Stimulated activated naive CD8-positive, alpha-beta T cell treated with anti-CD3 and anti-CD28 coated beads, Interleukin-15, Interleukin-2, amounts not matched to agents 100 U/mL and 50 U/mL, for 24 hours (primary cell): ENCODE measurements at regions not wholly inside any gene's neighbourhood (a gene's known extent, or its start where the extent isn't known, plus 50 kb on each side); places are given as distances from the start of the nearest gene placed in this dataset.

ENCODE experiments used
- ATAC-seq: fragments of 150-1000 bp; cut with Tn5 transposase; one replicate; pipeline ENCODE4 v1.10.0; 2021
- DNase-seq: peaks from one replicate; pipeline ENCODE4 v3.0.0; 2021

DNA sequence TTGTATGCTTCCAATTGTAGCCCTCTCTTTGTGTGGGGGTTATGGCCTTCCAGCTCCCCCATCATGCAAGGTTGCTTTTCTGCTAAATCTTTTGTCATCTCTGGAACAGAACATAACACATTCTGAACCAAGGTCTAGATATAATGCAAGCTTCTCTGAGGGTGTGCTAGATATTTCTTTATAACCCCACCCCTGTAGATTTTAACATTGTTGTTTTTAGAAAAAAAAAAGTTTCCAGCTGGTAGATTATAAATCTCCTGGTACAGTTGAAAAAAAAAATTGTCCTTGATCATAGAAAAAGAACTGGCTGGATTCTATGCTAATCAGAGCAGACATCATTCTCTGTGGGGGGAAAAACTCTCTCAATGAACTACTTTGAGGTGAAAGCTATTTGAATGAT, 363.3 kb downstream of the METTL15 start:
- DNase-seq (no peak), ATAC-seq (no peak)

- ATAC-seq = no peak
- DNase-seq = no peak
Measured at GRCh38 chr11:28470180-28470579, 362.0 kb downstream of the METTL15 start.

GRCh38 chr11:28466506-28466905, 358.3 kb downstream of the METTL15 start:
- DNase-seq (no peak), ATAC-seq (no peak)

DNA sequence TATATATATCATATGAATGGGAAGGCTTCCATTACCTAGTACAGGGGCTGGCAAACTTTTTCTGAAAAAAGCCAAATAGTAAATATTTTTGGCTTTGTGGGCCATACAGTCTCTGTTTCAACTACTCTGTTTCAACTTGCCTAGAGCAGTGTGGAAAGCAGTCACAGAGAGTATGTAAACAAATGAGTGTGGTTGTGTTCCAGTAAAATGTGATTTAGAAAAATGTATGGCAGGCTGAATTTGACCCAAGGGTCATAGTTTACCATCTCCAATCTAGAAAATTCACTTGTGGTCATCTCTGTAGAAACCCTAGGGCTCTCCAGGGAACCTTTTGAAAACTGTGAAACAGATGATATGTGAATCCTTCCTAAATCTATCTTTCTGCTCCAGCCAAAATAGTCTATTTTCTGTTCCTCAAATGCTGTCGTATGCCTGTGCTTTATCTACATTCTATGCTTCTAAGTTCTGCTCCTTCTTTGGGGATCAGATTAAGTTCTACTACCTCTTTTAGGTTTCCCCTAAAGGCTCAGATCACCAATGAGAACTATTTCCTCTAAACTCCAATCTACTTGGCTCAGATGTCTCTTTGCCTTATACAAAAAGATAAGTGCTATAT, 356.2 kb downstream of the METTL15 start:
- ATAC-seq (no peak), DNase-seq (no peak)

GRCh38 chr11:28463826-28464225, 355.6 kb downstream of the METTL15 start:
- ATAC-seq (no peak), DNase-seq (no peak)

DNA sequence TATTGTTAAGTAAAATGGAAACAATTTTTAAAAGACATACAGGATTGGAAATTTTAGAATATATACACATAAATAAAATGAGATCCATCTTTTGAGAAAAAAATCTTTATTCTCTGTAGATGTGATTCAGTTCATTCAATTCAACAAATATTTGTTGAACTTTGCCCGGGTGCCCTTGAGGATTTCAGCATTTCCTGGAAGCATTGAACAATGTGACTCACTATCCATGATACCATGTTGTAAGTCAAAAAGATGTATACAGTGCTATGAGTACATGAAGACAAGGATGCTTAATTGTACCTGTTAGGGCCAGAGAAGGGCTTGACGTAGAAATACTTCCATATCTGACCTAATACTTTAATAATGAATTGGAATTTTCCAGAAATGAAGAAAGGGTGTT, 353.7 kb downstream of the METTL15 start:
- ATAC-seq (no peak), DNase-seq (no peak)

- DNase-seq (no peak), ATAC-seq (no peak)
Measured at GRCh38 chr11:28461338-28461737, 353.1 kb downstream of the METTL15 start.

GRCh38 chr11:28460348-28460747, 352.2 kb downstream of the METTL15 start:
- no peak for DNase-seq
- no peak for ATAC-seq

GRCh38 chr11:28459912-28460311, 351.7 kb downstream of the METTL15 start:
- DNase-seq (no peak), ATAC-seq (no peak)

DNA sequence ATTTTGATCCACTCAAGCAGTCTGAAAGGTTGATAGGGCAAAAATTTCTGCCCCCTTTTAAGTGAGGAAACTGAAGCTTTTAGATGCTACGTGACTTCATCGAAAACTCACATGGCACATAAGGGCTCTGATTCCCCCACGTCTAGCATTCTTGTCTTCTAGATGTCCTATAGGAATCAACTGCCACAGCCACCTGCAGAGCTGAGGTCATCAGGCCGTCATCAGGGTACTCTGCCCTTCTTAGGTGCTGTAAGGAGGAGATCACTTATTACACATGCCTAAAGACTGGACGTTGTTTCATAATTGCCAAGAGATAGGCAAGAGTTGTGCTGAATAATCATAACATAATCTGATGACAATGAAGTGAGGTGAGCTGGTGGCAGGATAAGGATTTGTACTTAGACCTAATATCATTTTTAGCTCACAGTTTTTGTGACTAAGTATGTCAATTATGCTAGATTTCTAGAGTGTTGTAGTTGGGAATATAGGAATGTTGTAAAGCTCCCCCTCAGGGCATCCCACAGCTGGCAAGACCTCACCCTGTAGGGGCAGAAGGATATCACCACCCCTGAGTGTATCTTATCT, 349.4 kb downstream of the METTL15 start:
- DNase-seq (no peak), ATAC-seq (no peak)

DNA sequence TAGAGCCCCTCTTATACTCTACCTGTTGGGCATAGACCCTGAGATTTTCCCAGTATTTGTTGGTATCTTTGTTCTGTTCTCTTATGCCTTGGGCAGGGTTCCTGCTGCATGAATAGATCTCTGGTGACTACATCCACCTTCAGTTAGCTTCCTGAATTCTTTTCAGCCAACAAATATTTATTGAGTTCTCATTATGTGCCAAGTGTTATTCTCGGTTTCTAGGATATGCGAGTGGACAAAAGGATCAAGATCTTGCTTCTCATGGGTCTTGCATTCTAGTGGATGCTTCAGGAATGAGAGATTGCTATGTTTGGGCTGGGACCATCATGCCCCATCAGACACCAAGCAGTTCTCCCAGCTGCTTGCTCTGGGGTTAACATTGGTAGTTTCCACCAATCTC, 340.0 kb downstream of the METTL15 start:
- DNase-seq = no peak
- ATAC-seq = no peak

- no peak for ATAC-seq
- no peak for DNase-seq
Measured at GRCh38 chr11:28447226-28447625, 339.0 kb downstream of the METTL15 start.

- no peak for ATAC-seq
Measured at GRCh38 chr11:28442131-28442530, 333.9 kb downstream of the METTL15 start.

GRCh38 chr11:28439403-28439802, 331.2 kb downstream of the METTL15 start:
- DNase-seq = no peak

More at GRCh38 chr11:28442131-28442530, 333.9 kb downstream of the METTL15 start:
- DNase-seq = no peak

DNA sequence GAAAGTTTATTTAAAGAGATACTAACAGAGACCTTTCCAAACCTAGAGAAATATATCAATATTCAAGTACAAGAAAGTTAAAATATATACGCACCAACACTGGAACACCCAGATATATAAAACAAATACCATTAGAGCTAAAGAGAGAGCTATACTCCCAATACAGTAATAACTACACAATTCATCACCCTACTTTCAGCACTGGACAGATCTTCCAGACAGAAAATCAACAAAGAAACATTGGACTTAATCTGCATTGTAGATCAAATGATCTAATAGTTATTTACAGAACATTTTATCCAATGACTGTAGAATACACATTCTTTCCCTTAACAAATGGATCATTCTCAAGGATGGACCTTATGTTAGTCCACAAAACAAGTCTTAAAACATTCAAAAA, 311.9 kb downstream of the METTL15 start:
- ATAC-seq (no peak), DNase-seq (no peak)

More at GRCh38 chr11:28439403-28439802, 331.2 kb downstream of the METTL15 start:
- no peak for ATAC-seq

DNA sequence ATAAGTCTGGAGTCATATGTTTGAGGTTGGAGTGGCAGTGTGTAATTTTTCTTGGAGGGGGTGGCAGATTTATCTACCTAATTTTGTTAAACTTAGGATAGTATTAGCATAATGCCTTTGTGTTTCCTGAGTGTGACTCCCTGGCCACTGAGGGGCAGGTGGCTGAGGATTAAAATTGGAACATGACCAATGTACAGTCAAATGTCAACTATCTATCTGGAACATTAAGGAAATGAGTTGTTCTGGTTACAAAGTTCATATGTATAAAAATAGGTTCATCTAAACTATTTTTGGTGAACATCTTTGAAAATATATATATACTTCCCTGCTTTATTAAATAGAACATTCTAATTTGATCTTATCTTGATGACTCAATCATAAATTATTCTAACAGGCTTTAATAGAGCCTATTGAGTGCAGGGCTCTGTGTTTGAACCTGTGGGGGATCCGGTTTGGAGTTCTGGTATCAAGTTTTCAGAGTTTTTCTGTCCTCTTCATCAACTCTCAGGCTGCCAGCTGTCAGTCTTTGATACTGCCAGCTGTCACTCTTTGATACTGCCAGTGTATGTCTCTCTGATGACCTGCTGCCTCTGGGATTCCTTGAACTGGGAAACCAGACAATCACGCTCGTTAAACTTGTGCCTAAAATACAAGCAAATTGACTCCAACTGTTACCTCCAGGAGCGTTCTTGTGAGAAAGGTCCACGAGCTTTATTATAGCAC, 309.6 kb downstream of the METTL15 start:
- no peak for ATAC-seq
- no peak for DNase-seq

DNA sequence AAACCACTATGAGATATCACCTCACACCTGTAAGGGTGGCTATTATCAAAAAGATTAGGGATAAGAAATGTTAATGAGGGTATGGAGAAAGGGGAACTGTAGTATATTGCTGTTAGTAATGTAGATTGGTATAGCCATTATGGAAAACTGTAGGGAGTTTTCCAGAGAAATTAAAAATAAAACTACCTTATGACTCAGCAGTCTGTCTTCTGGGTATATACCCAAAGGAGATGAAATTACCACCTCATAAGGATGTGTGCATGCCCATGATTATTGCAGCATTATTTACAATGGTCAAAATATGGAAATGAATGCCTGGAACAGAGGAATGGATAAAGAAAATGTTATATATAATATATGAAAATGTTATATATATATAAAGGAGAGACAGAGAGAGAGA, 303.8 kb downstream of the METTL15 start:
- no peak for ATAC-seq
- no peak for DNase-seq

GRCh38 chr11:28401446-28401845, 293.3 kb downstream of the METTL15 start:
- ATAC-seq = no peak
- no peak for DNase-seq

DNA sequence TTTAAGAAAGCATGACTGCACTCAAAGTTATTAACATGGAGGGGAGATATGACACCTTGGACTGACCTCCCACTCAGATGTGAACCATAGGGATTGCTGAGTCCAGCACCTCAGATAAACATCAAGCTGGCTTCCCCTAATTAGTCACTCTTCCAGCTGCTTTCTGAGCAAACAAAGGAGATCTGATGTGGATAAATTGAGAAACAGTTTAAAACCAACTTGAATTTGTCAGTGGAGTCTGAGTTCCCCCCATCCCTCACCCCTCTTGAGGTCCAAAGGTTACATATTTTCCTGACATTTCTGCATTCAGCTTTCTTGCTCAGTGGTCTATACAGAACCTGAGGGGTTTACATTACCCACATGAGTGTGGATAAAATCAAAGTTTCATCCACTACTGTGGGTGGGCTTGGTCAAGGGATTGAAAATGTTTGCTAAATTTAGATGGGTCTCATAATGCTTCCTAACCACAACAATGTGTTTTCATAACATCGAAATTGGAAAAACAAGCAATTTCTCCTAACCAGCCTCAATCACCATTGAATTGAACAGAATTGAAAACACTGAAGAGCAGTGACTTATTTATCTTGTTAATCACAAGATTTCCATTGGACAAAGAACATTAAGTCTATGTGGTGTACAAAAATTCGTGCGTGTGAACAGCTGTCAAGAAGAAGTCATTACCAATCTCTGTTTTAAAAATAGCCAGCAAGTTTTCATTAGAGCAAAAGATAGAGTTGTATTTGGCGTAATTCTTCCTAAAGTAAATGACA, 292.3 kb downstream of the METTL15 start:
- DNase-seq (no peak), ATAC-seq (no peak)

DNA sequence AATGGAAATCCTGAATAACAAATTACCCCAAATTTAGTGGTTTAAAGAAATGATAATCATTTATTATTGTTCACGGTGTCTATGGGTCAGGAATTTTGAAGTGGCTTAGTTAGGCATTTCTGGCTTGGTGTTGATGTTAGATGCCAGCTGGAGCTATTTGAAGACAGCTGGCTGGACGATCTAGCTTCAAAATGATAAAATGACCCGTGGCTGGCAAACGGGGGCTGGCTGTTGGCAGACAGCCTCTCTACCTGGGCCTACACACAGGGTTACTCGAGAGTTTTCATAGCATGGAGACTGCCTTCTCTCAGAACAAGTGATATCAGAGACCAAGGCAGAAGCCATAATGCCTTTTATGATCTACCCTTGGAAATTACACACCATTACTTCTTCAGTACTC, 285.2 kb downstream of the METTL15 start:
- no peak for DNase-seq
- ATAC-seq = no peak

DNA sequence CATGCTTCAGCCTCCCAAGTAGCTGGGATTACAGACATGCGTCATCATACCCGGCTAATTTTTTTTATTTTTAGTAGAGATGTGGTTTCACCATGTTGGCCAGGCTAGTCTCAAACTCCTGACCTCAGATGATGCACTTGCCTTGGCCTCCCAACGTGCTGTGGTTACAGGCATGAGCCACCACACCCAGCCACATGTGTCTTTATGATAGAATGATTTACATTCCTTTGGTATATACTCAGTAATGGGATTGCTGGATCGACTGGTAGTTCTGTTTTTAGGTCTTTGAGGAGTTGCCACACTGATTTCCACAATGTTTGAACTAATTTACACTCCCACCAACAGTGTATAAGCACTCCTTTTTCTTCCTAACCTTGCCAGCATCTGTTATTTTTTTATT, 276.2 kb downstream of the METTL15 start:
- ATAC-seq (no peak), DNase-seq (no peak)

DNA sequence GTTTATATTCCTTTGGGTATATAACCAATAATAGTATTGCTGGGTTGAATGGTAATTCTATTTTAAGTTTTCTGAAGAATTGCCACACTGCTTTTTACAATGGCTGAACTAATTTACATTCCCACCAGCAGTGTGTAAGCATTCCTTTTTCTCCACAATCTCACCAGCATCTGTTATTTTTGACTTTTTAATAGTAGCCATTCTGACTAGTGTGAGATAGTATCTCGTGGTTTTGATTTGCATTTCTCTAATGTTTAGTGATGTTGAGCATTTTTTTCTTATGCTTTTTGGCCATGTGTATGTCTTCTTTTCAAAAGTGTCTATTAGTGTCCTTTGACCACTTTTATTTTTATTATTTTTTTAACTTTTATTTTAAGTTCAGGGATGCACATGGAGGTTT, 275.3 kb downstream of the METTL15 start:
- DNase-seq = no peak
- ATAC-seq = no peak
